ENCODE measurements at regions not wholly inside any gene's neighbourhood (a gene's known extent, or its start where the extent isn't known, plus 50 kb on each side); places are given as distances from the start of the nearest gene placed in this dataset.

- H3K27ac Mint-ChIP-seq (ENCODE audit: unreplicated experiment) = no peak overlapping the region
- no peaks in the 10 kb centered on the region for H3K36me3 Mint-ChIP-seq (ENCODE audit: unreplicated experiment)
- no peak overlapping the region for H3K4me3 Mint-ChIP-seq (ENCODE audit: unreplicated experiment)
- H3K9me3 Mint-ChIP-seq (ENCODE audit: unreplicated experiment) = no peaks in the 10 kb centered on the region
- TF ChIP-seq CTCF (IDR thresholded peaks at IDR 0.05; ENCODE audit: partially characterized antibody, unreplicated experiment) = no peak
- no peak for DNase-seq
- peaks cover 4% of the 10 kb centered on the region for H3K27me3 Mint-ChIP-seq (ENCODE audit: unreplicated experiment)
- no peaks in the 10 kb centered on the region for H3K4me1 Mint-ChIP-seq (ENCODE audit: low read depth, unreplicated experiment)
These were observed 560.5 kb upstream of the ADAMTS16 start for GRCh38 chr5:4579679-4580078.

GRCh38 chr5:4580772-4581171 lies 559.4 kb upstream of the ADAMTS16 start:
- Mint-ChIP-seq H3K36me3 (ENCODE audit: unreplicated experiment) (no peaks in the 10 kb centered on the region), H3K27ac (ENCODE audit: unreplicated experiment) (no peak overlapping the region), H3K27me3 (ENCODE audit: unreplicated experiment) (peaks cover 4% of the 10 kb centered on the region), H3K4me3 (ENCODE audit: unreplicated experiment) (no peak overlapping the region), H3K4me1 (ENCODE audit: low read depth, unreplicated experiment) (no peaks in the 10 kb centered on the region), H3K9me3 (ENCODE audit: unreplicated experiment) (no peaks in the 10 kb centered on the region)
- no peak for TF ChIP-seq CTCF (IDR thresholded peaks at IDR 0.05; ENCODE audit: partially characterized antibody, unreplicated experiment)
- DNase-seq = no peak

GRCh38 chr5:4581289-4581688 lies 558.8 kb upstream of the ADAMTS16 start:
- H3K27ac Mint-ChIP-seq (ENCODE audit: unreplicated experiment) = no peak overlapping the region

GRCh38 chr5:4584982-4585381 lies 555.1 kb upstream of the ADAMTS16 start:
- no peak overlapping the region for H3K27ac Mint-ChIP-seq (ENCODE audit: unreplicated experiment)
- DNase-seq = no peak
- no peak for TF ChIP-seq CTCF (IDR thresholded peaks at IDR 0.05; ENCODE audit: partially characterized antibody, unreplicated experiment)

More at GRCh38 chr5:4581289-4581688, 558.8 kb upstream of the ADAMTS16 start:
- H3K4me1 Mint-ChIP-seq (ENCODE audit: low read depth, unreplicated experiment) = no peaks in the 10 kb centered on the region
- DNase-seq = no peak
- H3K36me3 Mint-ChIP-seq (ENCODE audit: unreplicated experiment) = peaks cover 3% of the 10 kb centered on the region
- no peaks in the 10 kb centered on the region for H3K9me3 Mint-ChIP-seq (ENCODE audit: unreplicated experiment)
- no peak for TF ChIP-seq CTCF (IDR thresholded peaks at IDR 0.05; ENCODE audit: partially characterized antibody, unreplicated experiment)
- peaks cover 6% of the 10 kb centered on the region for H3K27me3 Mint-ChIP-seq (ENCODE audit: unreplicated experiment)
- no peak overlapping the region for H3K4me3 Mint-ChIP-seq (ENCODE audit: unreplicated experiment)

GRCh38 chr5:4613440-4613839 lies 526.7 kb upstream of the ADAMTS16 start:
- peaks cover 8% of the 10 kb centered on the region for H3K27me3 Mint-ChIP-seq (ENCODE audit: unreplicated experiment)
- DNase-seq = no peak
- H3K27ac Mint-ChIP-seq (ENCODE audit: unreplicated experiment) = no peak overlapping the region
- peaks cover 3% of the 10 kb centered on the region for H3K36me3 Mint-ChIP-seq (ENCODE audit: unreplicated experiment)
- no peaks in the 10 kb centered on the region for H3K9me3 Mint-ChIP-seq (ENCODE audit: unreplicated experiment)
- no peak overlapping the region for H3K4me3 Mint-ChIP-seq (ENCODE audit: unreplicated experiment)
- H3K4me1 Mint-ChIP-seq (ENCODE audit: low read depth, unreplicated experiment) = no peaks in the 10 kb centered on the region
- TF ChIP-seq CTCF (IDR thresholded peaks at IDR 0.05; ENCODE audit: partially characterized antibody, unreplicated experiment) = no peak

More at GRCh38 chr5:4584982-4585381, 555.1 kb upstream of the ADAMTS16 start:
- Mint-ChIP-seq H3K4me1 (ENCODE audit: low read depth, unreplicated experiment) (peaks cover 4% of the 10 kb centered on the region), H3K4me3 (ENCODE audit: unreplicated experiment) (no peak overlapping the region), H3K36me3 (ENCODE audit: unreplicated experiment) (peaks cover 4% of the 10 kb centered on the region), H3K27me3 (ENCODE audit: unreplicated experiment) (peaks cover 6% of the 10 kb centered on the region), H3K9me3 (ENCODE audit: unreplicated experiment) (no peaks in the 10 kb centered on the region)

All from glutamatergic neuron (in vitro differentiated cells).